H9 (cell line): ENCODE measurements at regions not wholly inside any gene's neighbourhood (a gene's known extent, or its start where the extent isn't known, plus 50 kb on each side); places are given as distances from the start of the nearest gene placed in this dataset.

Source experiments
- DNase-seq: peaks from one replicate; pipeline ENCODE4 v3.0.0-alpha.2; 2017
- H2AFZ ChIP-seq: one replicate; pipeline ENCODE4 v1.6.1; 2013; ENCODE audit warnings: mild to moderate bottlenecking, low read length, control low read depth, moderate library complexity
- H2AK5ac ChIP-seq: 2 replicates; pipeline ENCODE4 v1.6.1; 2013; ENCODE audit warnings: low read length, control low read depth, mixed read lengths; ENCODE audit not compliant: insufficient read length
- H2BK120ac ChIP-seq: one replicate; pipeline ENCODE4 v1.6.1; 2013; ENCODE audit warnings: low read depth, mild to moderate bottlenecking, low read length, control low read depth, inconsistent platforms; ENCODE audit not compliant: poor library complexity, severe bottlenecking
- H2BK12ac ChIP-seq: 2 replicates; pipeline ENCODE4 v1.6.1; 2013; ENCODE audit warnings: low read length, control low read depth, mixed read lengths, low read depth; ENCODE audit not compliant: insufficient read length
- H2BK15ac ChIP-seq: 2 replicates; pipeline ENCODE4 v1.6.1; 2013; ENCODE audit warnings: low read depth, low read length, control low read depth
- H2BK20ac ChIP-seq: one replicate; pipeline ENCODE4 v1.6.1; 2013; ENCODE audit warnings: low read depth, mild to moderate bottlenecking, low read length, control low read depth, inconsistent platforms; ENCODE audit not compliant: poor library complexity, severe bottlenecking
- H2BK5ac ChIP-seq: 2 replicates; pipeline ENCODE4 v1.6.1; 2013; ENCODE audit warnings: low read length, control low read depth, mixed read lengths; ENCODE audit not compliant: insufficient read length
- H3K14ac ChIP-seq: 2 replicates; pipeline ENCODE4 v1.6.1; 2013; ENCODE audit warnings: low read length, control low read depth; ENCODE audit not compliant: insufficient read depth
- H3K18ac ChIP-seq: 2 replicates; pipeline ENCODE4 v1.6.1; 2013; ENCODE audit warnings: low read depth, mild to moderate bottlenecking, mixed read lengths, low read length, control low read depth; ENCODE audit not compliant: insufficient read length
- H3K23ac ChIP-seq: 2 replicates; pipeline ENCODE4 v1.6.1; 2013; ENCODE audit warnings: low read length, control low read depth, mixed read lengths, low read depth; ENCODE audit not compliant: insufficient read length
- H3K23me2 ChIP-seq: 2 replicates; pipeline ENCODE4 v1.6.1; 2013; ENCODE audit warnings: low read depth, mild to moderate bottlenecking, mixed read lengths, low read length, control low read depth; ENCODE audit not compliant: insufficient read length, poor library complexity, severe bottlenecking
- H3K27ac ChIP-seq: 2 replicates; pipeline ENCODE4 v1.5.1; 2013; ENCODE audit warnings: low read length, control low read depth, mixed read lengths, low read depth; ENCODE audit not compliant: insufficient read length
- H3K27me3 ChIP-seq: 2 replicates; pipeline ENCODE4 v1.6.1; 2013; ENCODE audit warnings: low read length, control low read depth, inconsistent platforms; ENCODE audit not compliant: insufficient read depth
- H3K4ac ChIP-seq: 2 replicates; pipeline ENCODE4 v1.6.1; 2013; ENCODE audit warnings: low read depth, mild to moderate bottlenecking, control low read depth, inconsistent platforms, low read length, moderate library complexity
- H3K4me1 ChIP-seq: 2 replicates; pipeline ENCODE4 v1.6.1; 2013; ENCODE audit warnings: low read length, control low read depth, inconsistent platforms; ENCODE audit not compliant: insufficient read depth
- H3K4me2 ChIP-seq: 2 replicates; pipeline ENCODE4 v1.6.1; 2013; ENCODE audit warnings: low read length, control low read depth, mixed read lengths; ENCODE audit not compliant: insufficient read length, insufficient read depth
- H3K56ac ChIP-seq: 2 replicates; pipeline ENCODE4 v1.6.1; 2013; ENCODE audit warnings: low read depth, mild to moderate bottlenecking, mixed read lengths, low read length, control low read depth; ENCODE audit not compliant: insufficient read length
- H3K79me1 ChIP-seq: 2 replicates; pipeline ENCODE4 v1.6.1; 2013; ENCODE audit warnings: low read depth, mild to moderate bottlenecking, moderate library complexity, low read length, control low read depth, inconsistent platforms; ENCODE audit not compliant: insufficient read depth, poor library complexity, severe bottlenecking
- H3K79me2 ChIP-seq: 2 replicates; pipeline ENCODE4 v1.6.1; 2013; ENCODE audit warnings: low read length, control low read depth, inconsistent platforms; ENCODE audit not compliant: insufficient read depth
- H3K9ac ChIP-seq: 2 replicates; pipeline ENCODE4 v1.6.1; 2013; ENCODE audit warnings: low read length, control low read depth, mixed read lengths; ENCODE audit not compliant: insufficient read length; ENCODE audit errors: extremely low read depth
- H3K9me3 ChIP-seq: one replicate; pipeline ENCODE4 v1.6.1; 2013; ENCODE audit warnings: low read depth, low read length, inconsistent platforms; ENCODE audit not compliant: control insufficient read depth
- H3T11ph ChIP-seq: one replicate; pipeline ENCODE4 v1.6.1; 2013; ENCODE audit warnings: mild to moderate bottlenecking, low read length, control low read depth, inconsistent platforms
- H4K20me1 ChIP-seq: one replicate; pipeline ENCODE4 v1.6.1; 2013; ENCODE audit not compliant: control insufficient read depth, insufficient read length, insufficient read depth
- H4K5ac ChIP-seq: 2 replicates; pipeline ENCODE4 v1.6.1; 2013; ENCODE audit warnings: low read depth, mild to moderate bottlenecking, mixed read lengths, low read length, control low read depth; ENCODE audit not compliant: insufficient read length
- H4K8ac ChIP-seq: replicated peaks from 2 replicates; pipeline ENCODE4 v1.6.1; 2013; ENCODE audit warnings: low read length, control low read depth, mixed read lengths, low read depth; ENCODE audit not compliant: insufficient read length
- H4K91ac ChIP-seq: 2 replicates; pipeline ENCODE4 v1.6.1; 2013; ENCODE audit warnings: low read depth, mild to moderate bottlenecking, moderate library complexity, mixed read lengths, low read length, control low read depth; ENCODE audit not compliant: insufficient read length
- H3K27ac Mint-ChIP-seq, 3 experiments: 2 replicates in 2 of 3; 3 replicates in 1 of 3; pipeline ENCODE4 v1.8.0; 2020 to 2021; ENCODE audit warnings: mixed read lengths in 3 of 3, mild to moderate bottlenecking in 1 of 3, moderate library complexity in 1 of 3
- H3K27me3 Mint-ChIP-seq: 2 replicates; pipeline ENCODE4 v1.8.0; 2021; ENCODE audit warnings: low read depth, mild to moderate bottlenecking, moderate library complexity, mixed read lengths
- H3K36me3 Mint-ChIP-seq, 3 experiments: 2 replicates in 2 of 3; 3 replicates in 1 of 3; pipeline ENCODE4 v1.8.0; 2020 to 2021; ENCODE audit warnings: low read depth in 3 of 3, mixed read lengths in 3 of 3; ENCODE audit not compliant: insufficient read depth in 1 of 3
- H3K4me1 Mint-ChIP-seq, 2 experiments: 2 replicates each; pipeline ENCODE4 v1.8.0; 2020; ENCODE audit warnings: mixed read lengths in 2 of 2
- H3K4me3 Mint-ChIP-seq, 2 experiments: 2 replicates in 1 of 2; 3 replicates in 1 of 2; pipeline ENCODE4 v1.8.0; 2020 to 2021; ENCODE audit warnings: mild to moderate bottlenecking in 2 of 2, mixed read lengths in 2 of 2, moderate library complexity in 1 of 2
- H3K9me3 Mint-ChIP-seq, 2 experiments: 2 replicates in 1 of 2; 3 replicates in 1 of 2; pipeline ENCODE4 v1.8.0; 2020; ENCODE audit warnings: mild to moderate bottlenecking in 2 of 2, mixed read lengths in 2 of 2, moderate library complexity in 1 of 2
- CTCF ChIP-seq: fragments of 200-600 bp; sonication (generic); conservative IDR thresholded peaks from 3 replicates; pipeline ENCODE4 v1.8.0; 2021; ENCODE audit warnings: antibody characterized with exemption, mild to moderate bottlenecking
- WGBS: extraction: QIAGEN DNeasy Blood & Tissue Kit; methylation state at CpG from one replicate; pipeline ENCODE4 v1.1.7; 2013; ENCODE audit warnings: missing lambda C conversion rate, low lambda C conversion rate, mixed read lengths; ENCODE audit not compliant: insufficient read length; ENCODE audit errors: extremely low coverage; 5-methylcytosine and 5-hydroxymethylcytosine counted together

- no peak overlapping the region for H2AK5ac ChIP-seq
- H3K4me2 ChIP-seq = no peak overlapping the region
- no peak overlapping the region for H3K4ac ChIP-seq
- WGBS = no CpG with 5 or more reads among the region's 4 CpGs
- H3K9me3 Mint-ChIP-seq = no peaks in the 10 kb centered on the region
- H3K4me1 ChIP-seq = no peaks in the 10 kb centered on the region
- H3K4me1 Mint-ChIP-seq = no peaks in the 10 kb centered on the region
- no peak overlapping the region for H3K9ac ChIP-seq
- H2BK15ac ChIP-seq = no peak overlapping the region
- H3K79me2 ChIP-seq = no peaks in the 10 kb centered on the region
- H3T11ph ChIP-seq = no peak overlapping the region
- no peak overlapping the region for H3K27ac Mint-ChIP-seq
- no peak overlapping the region for H3K56ac ChIP-seq
- H4K8ac ChIP-seq = no peak overlapping the region
- H3K23me2 ChIP-seq = no peaks in the 10 kb centered on the region
- H2BK20ac ChIP-seq = no peak overlapping the region
- H4K5ac ChIP-seq = no peak overlapping the region
- no peak overlapping the region for H2AFZ ChIP-seq
- no peaks in the 10 kb centered on the region for H3K79me1 ChIP-seq
- no peaks in the 10 kb centered on the region for H3K36me3 Mint-ChIP-seq
- no peak overlapping the region for H3K4me3 Mint-ChIP-seq
- no peak for DNase-seq
- H3K27me3 Mint-ChIP-seq = no peaks in the 10 kb centered on the region
- H3K27ac ChIP-seq = no peak overlapping the region
- no peak overlapping the region for H2BK5ac ChIP-seq
- no peak overlapping the region for H3K23ac ChIP-seq
- H3K18ac ChIP-seq = no peak overlapping the region
- H3K9me3 ChIP-seq = no peaks in the 10 kb centered on the region
- no peak overlapping the region for H3K14ac ChIP-seq
- no peak overlapping the region for H2BK120ac ChIP-seq
- H4K91ac ChIP-seq = no peak overlapping the region
- TF ChIP-seq CTCF = no peak
- H4K20me1 ChIP-seq = no peaks in the 10 kb centered on the region
- no peaks in the 10 kb centered on the region for H3K27me3 ChIP-seq
- H2BK12ac ChIP-seq = no peak overlapping the region
Observed at GRCh38 chr13:85538957-85539356, 260.3 kb downstream of the SLITRK6 start.
